ENCODE measurements at regions not wholly inside any gene's neighbourhood (a gene's known extent, or its start where the extent isn't known, plus 50 kb on each side); places are given as distances from the start of the nearest gene placed in this dataset.
"Not testable (repeated sequence)": the region's sequence is repeated elsewhere in the genome, so short reads cannot be mapped to it uniquely, and the experiment has no call there.

GRCh38 chr18:10248738-10249137, 205.7 kb upstream of the APCDD1 start:
- Histone ChIP-seq H3K27me3 (no peaks in the 10 kb centered on the region), H3K36me3 (no peaks in the 10 kb centered on the region), H3K27ac (no peak overlapping the region), H3K9me3 (no peaks in the 10 kb centered on the region), H3K4me3 (no peak overlapping the region), H3K4me1 (peaks cover 0 to 18% (median 7%) of the 10 kb centered on the region in 4 donors)
- DNase-seq (no peak), ATAC-seq (ENCODE audit: low FRiP score in 2 of 2) (no peak)
- whole genome bisulfite sequencing, 2 donors, result 94 to 95% methylated on average over 5 of the region's 5 CpGs
- TF ChIP-seq POLR2A (IDR thresholded peaks at IDR 0.05) (no peak), EP300 (IDR thresholded peaks at IDR 0.05) (no peak), CTCF (IDR thresholded peaks at IDR 0.05) (no peak), POLR2AphosphoS5 (IDR thresholded peaks at IDR 0.05) (no peak)

DNA sequence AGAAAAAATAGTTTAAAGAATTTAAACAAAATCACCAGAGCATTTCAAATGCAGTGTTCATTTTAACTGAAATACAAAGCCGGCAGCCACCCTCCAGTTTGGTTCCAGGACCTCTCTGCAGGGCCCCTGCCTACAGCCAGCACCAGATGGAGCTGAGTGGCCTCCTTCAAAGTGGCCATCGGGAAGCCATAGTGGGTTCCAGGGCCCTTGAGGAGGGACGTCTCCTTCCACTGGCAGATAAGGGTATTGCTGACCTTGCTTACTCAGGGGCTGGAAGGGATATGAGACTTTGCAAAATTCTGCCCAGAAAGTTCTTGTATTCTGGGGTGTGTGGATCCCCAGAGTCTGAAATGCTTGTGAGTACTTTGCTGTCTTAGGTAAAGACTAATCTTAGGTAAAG, 205.2 kb upstream of the APCDD1 start:
- Histone ChIP-seq H3K27me3 (no peaks in the 10 kb centered on the region), H3K36me3 (no peaks in the 10 kb centered on the region), H3K9me3 (no peaks in the 10 kb centered on the region), H3K4me1 (peaks cover 0 to 18% (median 4%) of the 10 kb centered on the region in 4 donors), H3K4me3 (no peak overlapping the region), H3K27ac (no peak overlapping the region)
- ATAC-seq (ENCODE audit: low FRiP score in 2 of 2), result no peak
- TF ChIP-seq EP300 (IDR thresholded peaks at IDR 0.05), result no peak
- no peak for TF ChIP-seq POLR2A (IDR thresholded peaks at IDR 0.05)
- TF ChIP-seq POLR2AphosphoS5 (IDR thresholded peaks at IDR 0.05), result no peak
- no peak for TF ChIP-seq CTCF (IDR thresholded peaks at IDR 0.05)
- WGBS, 2 donors, result 83 to 96% methylated on average over 3 of the region's 3 CpGs
- DNase-seq, result no peak

GRCh38 chr18:10249801-10250200, 204.6 kb upstream of the APCDD1 start:
- Histone ChIP-seq H3K36me3 (no peaks in the 10 kb centered on the region), H3K27ac (no peak overlapping the region), H3K9me3 (no peaks in the 10 kb centered on the region), H3K27me3 (no peaks in the 10 kb centered on the region), H3K4me3 (no peak overlapping the region), H3K4me1 (peaks cover 0 to 18% (median 2%) of the 10 kb centered on the region in 4 donors)
- TF ChIP-seq EP300 (IDR thresholded peaks at IDR 0.05) (no peak), POLR2AphosphoS5 (IDR thresholded peaks at IDR 0.05) (no peak), POLR2A (IDR thresholded peaks at IDR 0.05) (no peak), CTCF (IDR thresholded peaks at IDR 0.05) (no peak)
- DNase-seq (no peak), ATAC-seq (ENCODE audit: low FRiP score in 2 of 2) (no peak)
- WGBS, 2 donors, result 85 to 100% methylated on average over 1 of the region's 1 CpG

DNA sequence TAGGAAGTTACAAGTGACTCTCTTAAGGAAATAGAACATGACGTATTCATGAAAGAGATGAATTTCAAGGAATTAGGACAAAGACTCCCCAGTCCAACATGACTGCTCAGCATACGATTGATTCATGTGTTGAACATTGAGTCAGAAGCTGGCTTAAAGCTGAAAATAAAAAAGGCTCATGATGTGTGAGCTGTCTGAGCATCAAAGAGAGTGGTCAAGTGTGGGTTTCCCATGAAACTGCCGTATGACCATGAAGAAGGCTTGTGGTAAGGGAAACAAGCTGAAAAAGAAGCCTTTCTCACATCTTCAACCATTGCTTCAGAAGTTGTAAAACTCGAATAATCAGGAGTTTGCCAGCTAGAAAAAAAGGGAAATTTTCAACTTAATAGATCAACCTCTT, 201.9 kb upstream of the APCDD1 start:
- no peak for DNase-seq
- 64 to 76% methylated on average over 4 of the region's 4 CpGs for WGBS, 2 donors
- no peaks in the 10 kb centered on the region for H3K27me3 ChIP-seq
- no peak for TF ChIP-seq POLR2A (IDR thresholded peaks at IDR 0.05)
- TF ChIP-seq CTCF (IDR thresholded peaks at IDR 0.05), result no peak
- TF ChIP-seq POLR2AphosphoS5 (IDR thresholded peaks at IDR 0.05), result no peak
- no peak for TF ChIP-seq EP300 (IDR thresholded peaks at IDR 0.05)
- no peak overlapping the region for H3K27ac ChIP-seq
- no peak for ATAC-seq (ENCODE audit: low FRiP score in 2 of 2)
- no peak overlapping the region for H3K4me3 ChIP-seq
- H3K4me1 ChIP-seq, result peaks cover 0 to 4% (median 2%) of the 10 kb centered on the region in 4 donors
- no peaks in the 10 kb centered on the region for H3K9me3 ChIP-seq
- H3K36me3 ChIP-seq, result no peaks in the 10 kb centered on the region

GRCh38 chr18:10252952-10253705, 201.3 kb upstream of the APCDD1 start:
- H3K27ac ChIP-seq, result no peak overlapping the region
- H3K4me1 ChIP-seq, result no peaks in the 10 kb centered on the region
- H3K4me3 ChIP-seq, result no peak overlapping the region
- ATAC-seq (ENCODE audit: low FRiP score in 2 of 2) (no peak), DNase-seq (no peak)
- 62 to 67% methylated on average over 5 of the region's 5 CpGs for WGBS, 2 donors
- no peak for TF ChIP-seq POLR2AphosphoS5 (IDR thresholded peaks at IDR 0.05)
- TF ChIP-seq POLR2A (IDR thresholded peaks at IDR 0.05), result no peak
- TF ChIP-seq CTCF (IDR thresholded peaks at IDR 0.05), result no peak
- TF ChIP-seq EP300 (IDR thresholded peaks at IDR 0.05), result no peak
- no peaks in the 10 kb centered on the region for H3K9me3 ChIP-seq
- no peaks in the 10 kb centered on the region for H3K27me3 ChIP-seq
- H3K36me3 ChIP-seq, result no peaks in the 10 kb centered on the region

GRCh38 chr18:10256276-10256675, 198.2 kb upstream of the APCDD1 start:
- H3K4me1 ChIP-seq; H3K4me3 ChIP-seq; DNase-seq; H3K27ac ChIP-seq; ATAC-seq (ENCODE audit: low FRiP score in 2 of 2); H3K27me3 ChIP-seq; H3K36me3 ChIP-seq; H3K9me3 ChIP-seq: not testable (repeated sequence)
- 85 to 90% methylated on average over 3 of the region's 3 CpGs for WGBS, 2 donors
